ENCODE measurements at regions not wholly inside any gene's neighbourhood (a gene's known extent, or its start where the extent isn't known, plus 50 kb on each side); places are given as distances from the start of the nearest gene placed in this dataset.

DNA sequence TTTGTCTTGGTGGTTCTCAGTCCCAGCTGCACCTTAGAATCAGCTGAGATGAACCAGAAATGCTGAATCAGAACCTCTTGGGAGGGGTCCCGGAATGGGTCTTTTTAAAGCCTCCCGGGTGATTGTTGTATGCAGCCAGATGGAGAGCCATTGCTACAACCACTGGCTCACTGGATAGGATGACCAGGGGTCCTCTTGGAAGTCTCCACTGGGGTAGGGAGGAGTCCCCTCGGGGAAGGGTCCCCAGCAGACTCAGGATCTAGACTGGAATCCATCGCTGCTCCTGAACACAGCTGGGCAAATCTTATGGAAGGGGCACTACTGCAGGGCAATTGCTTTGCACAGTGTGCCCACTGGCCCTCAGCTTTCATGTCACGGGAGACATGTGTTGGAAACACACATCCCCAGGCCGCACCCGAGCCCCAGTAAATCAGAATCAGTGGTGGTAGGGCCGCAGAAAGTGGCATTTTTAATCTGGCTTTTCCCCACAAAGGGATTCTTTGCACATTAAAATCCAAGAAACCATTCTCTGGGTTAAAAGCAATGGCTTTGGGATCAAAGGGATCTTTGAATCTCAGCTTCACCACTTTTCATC, 117.3 kb downstream of the IRX5 start:
- TF ChIP-seq, protein P1, sequence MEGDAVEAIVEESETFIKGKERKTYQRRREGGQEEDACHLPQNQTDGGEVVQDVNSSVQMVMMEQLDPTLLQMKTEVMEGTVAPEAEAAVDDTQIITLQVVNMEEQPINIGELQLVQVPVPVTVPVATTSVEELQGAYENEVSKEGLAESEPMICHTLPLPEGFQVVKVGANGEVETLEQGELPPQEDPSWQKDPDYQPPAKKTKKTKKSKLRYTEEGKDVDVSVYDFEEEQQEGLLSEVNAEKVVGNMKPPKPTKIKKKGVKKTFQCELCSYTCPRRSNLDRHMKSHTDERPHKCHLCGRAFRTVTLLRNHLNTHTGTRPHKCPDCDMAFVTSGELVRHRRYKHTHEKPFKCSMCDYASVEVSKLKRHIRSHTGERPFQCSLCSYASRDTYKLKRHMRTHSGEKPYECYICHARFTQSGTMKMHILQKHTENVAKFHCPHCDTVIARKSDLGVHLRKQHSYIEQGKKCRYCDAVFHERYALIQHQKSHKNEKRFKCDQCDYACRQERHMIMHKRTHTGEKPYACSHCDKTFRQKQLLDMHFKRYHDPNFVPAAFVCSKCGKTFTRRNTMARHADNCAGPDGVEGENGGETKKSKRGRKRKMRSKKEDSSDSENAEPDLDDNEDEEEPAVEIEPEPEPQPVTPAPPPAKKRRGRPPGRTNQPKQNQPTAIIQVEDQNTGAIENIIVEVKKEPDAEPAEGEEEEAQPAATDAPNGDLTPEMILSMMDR (conservative IDR thresholded peaks at IDR 0.05; ENCODE audit: low read length): no peak
- TF ChIP-seq EZH2phosphoT487 (IDR thresholded peaks at IDR 0.05; ENCODE audit: borderline replicate concordance): no peak

Measured in Loucy (cell line).